ENCODE measurements at regions not wholly inside any gene's neighbourhood (a gene's known extent, or its start where the extent isn't known, plus 50 kb on each side); places are given as distances from the start of the nearest gene placed in this dataset.
"Not testable (repeated sequence)": the region's sequence is repeated elsewhere in the genome, so short reads cannot be mapped to it uniquely, and the experiment has no call there.

- not testable (repeated sequence) for DNase-seq (ENCODE audit: low read depth)
Observed at GRCh38 chr6:134425917-134426316, 108.0 kb upstream of the SGK1 start.

- no peak for DNase-seq (ENCODE audit: low read depth)
Observed at GRCh38 chr6:134425513-134425912, 107.6 kb upstream of the SGK1 start.

- DNase-seq (ENCODE audit: low read depth) = no peak
Observed at GRCh38 chr6:134424798-134425170, 106.9 kb upstream of the SGK1 start.

- DNase-seq (ENCODE audit: low read depth) = no peak
Observed at GRCh38 chr6:134424165-134424797, 106.4 kb upstream of the SGK1 start.

- DNase-seq (ENCODE audit: low read depth) = no peak
Observed at GRCh38 chr6:134422426-134423231, 104.7 kb upstream of the SGK1 start.

- DNase-seq (ENCODE audit: low read depth) = no peak
Observed at GRCh38 chr6:134421501-134421900, 103.6 kb upstream of the SGK1 start.

GRCh38 chr6:134420614-134421181, 102.8 kb upstream of the SGK1 start:
- DNase-seq (ENCODE audit: low read depth) = no peak

- DNase-seq (ENCODE audit: low read depth) = no peak
Observed at GRCh38 chr6:134419716-134420115, 101.8 kb upstream of the SGK1 start.

GRCh38 chr6:134416418-134417154, 98.7 kb upstream of the SGK1 start:
- no peak for DNase-seq (ENCODE audit: low read depth)

GRCh38 chr6:134415656-134416055, 97.7 kb upstream of the SGK1 start:
- DNase-seq (ENCODE audit: low read depth) = no peak

GRCh38 chr6:134415194-134415593, 97.3 kb upstream of the SGK1 start:
- no peak for DNase-seq (ENCODE audit: low read depth)

- no peak for DNase-seq (ENCODE audit: low read depth)
Observed at GRCh38 chr6:134414793-134415192, 96.9 kb upstream of the SGK1 start.

- no peak for DNase-seq (ENCODE audit: low read depth)
Observed at GRCh38 chr6:134413241-134413643, 95.3 kb upstream of the SGK1 start.

- no peak for DNase-seq (ENCODE audit: low read depth)
Observed at GRCh38 chr6:134410541-134410940, 92.6 kb upstream of the SGK1 start.

- no peak for DNase-seq (ENCODE audit: low read depth)
Observed at GRCh38 chr6:134407791-134408190, 89.9 kb upstream of the SGK1 start.

GRCh38 chr6:134406311-134406710, 88.4 kb upstream of the SGK1 start:
- no peak for DNase-seq (ENCODE audit: low read depth)

GRCh38 chr6:134405386-134406087, 87.6 kb upstream of the SGK1 start:
- no peak for DNase-seq (ENCODE audit: low read depth)

GRCh38 chr6:134403312-134403711, 85.4 kb upstream of the SGK1 start:
- not testable (repeated sequence) for DNase-seq (ENCODE audit: low read depth)

GRCh38 chr6:134402372-134402984, 84.6 kb upstream of the SGK1 start:
- peak; percentile 5 for DNase-seq (ENCODE audit: low read depth)

- no peak for DNase-seq (ENCODE audit: low read depth)
Observed at GRCh38 chr6:134400941-134401340, 83.0 kb upstream of the SGK1 start.

GRCh38 chr6:134398453-134398852, 80.5 kb upstream of the SGK1 start:
- DNase-seq (ENCODE audit: low read depth) = no peak

- no peak for DNase-seq (ENCODE audit: low read depth)
Observed at GRCh38 chr6:134397676-134398075, 79.8 kb upstream of the SGK1 start.

All from activated T-helper 9 cell treated with anti-CD3 and anti-CD28 coated beads, Interleukin-2, amount 50 U/mL, for 16 hours (primary cell).